ENCODE measurements at regions not wholly inside any gene's neighbourhood (a gene's known extent, or its start where the extent isn't known, plus 50 kb on each side); places are given as distances from the start of the nearest gene placed in this dataset.

DNA sequence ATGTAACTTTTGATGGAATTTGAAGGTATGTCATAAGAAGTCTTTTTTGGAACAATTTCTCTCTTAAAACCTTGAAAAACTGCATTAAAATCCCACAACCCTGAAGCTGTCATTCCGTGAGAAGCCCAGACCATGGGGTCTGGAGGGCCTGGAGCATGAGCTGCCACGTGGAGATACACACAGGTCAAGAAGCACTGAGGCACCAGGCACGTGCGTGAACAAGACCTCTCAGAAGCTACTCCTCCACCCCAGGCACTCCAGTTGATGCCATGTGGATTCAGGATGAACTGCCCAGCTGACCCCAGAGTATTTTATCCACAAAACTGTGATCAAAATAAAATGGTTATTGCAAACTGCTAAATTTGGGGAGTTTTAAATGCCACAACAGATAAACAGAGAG lies 227.5 kb upstream of the BRINP1 start:
- no peak for DNase-seq

- DNase-seq = no peak
Observed at GRCh38 chr9:119588874-119589744, 219.9 kb upstream of the BRINP1 start.

DNA sequence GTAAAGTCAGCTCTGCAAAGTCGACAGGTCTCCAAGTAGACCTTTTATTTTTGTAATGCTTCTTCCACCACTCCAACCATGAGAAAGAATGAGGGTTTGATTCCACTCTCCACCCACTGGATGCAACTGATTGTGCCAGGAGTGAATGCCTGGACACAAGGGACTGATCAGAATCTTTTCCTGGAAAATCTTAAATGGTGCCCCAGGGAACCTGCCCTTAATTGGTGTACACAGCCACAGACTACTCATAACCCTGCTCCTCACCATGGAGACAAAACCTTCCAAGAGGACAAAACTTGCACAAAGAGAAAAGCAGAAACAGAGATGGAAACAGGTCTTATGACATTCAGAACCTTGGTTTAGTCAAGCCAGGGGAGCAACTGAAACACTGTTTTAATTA lies 208.6 kb upstream of the BRINP1 start:
- DNase-seq = no peak

- DNase-seq = no peak
Observed at GRCh38 chr9:119559986-119560385, 190.8 kb upstream of the BRINP1 start.

GRCh38 chr9:119559056-119559455 lies 189.8 kb upstream of the BRINP1 start:
- DNase-seq = no peak

- DNase-seq = peak; percentile 61
Observed at GRCh38 chr9:119556129-119556875, 187.1 kb upstream of the BRINP1 start.

DNA sequence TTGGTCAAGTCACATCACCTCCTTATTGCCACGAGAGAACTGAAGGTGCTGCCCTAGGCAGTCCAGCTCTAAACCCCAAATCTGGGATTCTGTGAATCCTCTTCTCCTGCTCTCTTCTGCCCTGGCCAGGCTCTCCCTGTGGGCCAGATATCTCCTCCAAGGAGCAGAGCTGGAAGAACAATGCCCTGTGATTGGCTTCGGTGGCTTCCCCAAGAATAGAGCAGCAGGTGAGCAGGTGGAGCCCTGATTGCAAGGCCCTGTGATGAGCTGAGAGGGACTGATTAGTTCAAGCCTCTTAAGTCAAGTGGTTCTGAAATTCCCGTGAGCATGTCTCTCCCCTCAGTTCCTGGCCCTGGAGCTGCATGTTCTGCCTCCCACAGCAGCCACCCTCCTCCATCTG lies 175.3 kb upstream of the BRINP1 start:
- DNase-seq = no peak

GRCh38 chr9:119537138-119537537 lies 167.9 kb upstream of the BRINP1 start:
- DNase-seq = no peak

DNA sequence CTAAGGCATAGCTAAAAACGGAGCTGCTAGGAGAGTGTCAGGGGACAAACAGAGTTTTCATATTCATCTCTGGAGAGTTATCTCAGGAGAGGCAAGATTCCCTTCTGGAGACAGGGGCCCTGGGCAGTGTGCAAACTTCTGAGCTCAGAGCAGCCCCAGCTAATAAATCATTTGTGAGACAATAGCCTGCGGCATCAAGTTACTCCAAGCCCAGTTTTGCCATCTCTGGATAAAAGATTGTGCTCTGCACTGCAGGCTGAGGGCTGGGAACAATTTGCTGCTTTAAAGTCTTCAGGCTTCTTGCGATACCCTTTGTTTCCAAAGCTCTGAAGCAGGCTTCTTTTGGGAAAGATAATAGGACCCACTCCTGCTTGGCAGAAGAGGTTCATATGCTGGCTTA lies 164.3 kb upstream of the BRINP1 start:
- no peak for DNase-seq

- no peak for DNase-seq
Observed at GRCh38 chr9:119526698-119527097, 157.5 kb upstream of the BRINP1 start.

- no peak for DNase-seq
Observed at GRCh38 chr9:119523508-119523907, 154.3 kb upstream of the BRINP1 start.

DNA sequence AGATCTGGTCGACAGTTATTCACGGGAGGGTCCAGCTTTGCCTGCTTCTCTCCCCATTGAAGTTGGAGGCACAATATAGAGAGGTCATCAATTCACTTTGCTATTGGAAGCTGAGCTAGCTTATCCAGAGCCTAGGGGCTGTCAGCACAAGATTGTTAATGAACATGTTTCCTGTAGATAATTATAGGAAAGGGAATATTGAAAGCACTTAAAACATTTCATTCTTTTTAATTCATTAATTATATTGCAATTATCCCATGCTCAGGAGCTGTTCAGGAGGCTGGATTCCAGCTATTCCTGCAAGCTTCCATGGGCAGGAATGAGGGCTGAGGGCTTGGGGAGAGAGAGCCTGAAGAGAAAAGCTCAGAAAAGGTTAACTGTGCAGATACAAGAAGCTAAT lies 153.1 kb upstream of the BRINP1 start:
- DNase-seq = no peak

GRCh38 chr9:119509291-119509905 lies 140.2 kb upstream of the BRINP1 start:
- no peak for DNase-seq

- DNase-seq = no peak
Observed at GRCh38 chr9:119501374-119501773, 132.1 kb upstream of the BRINP1 start.

- no peak for DNase-seq
Observed at GRCh38 chr9:119500072-119500771, 131.0 kb upstream of the BRINP1 start.

DNA sequence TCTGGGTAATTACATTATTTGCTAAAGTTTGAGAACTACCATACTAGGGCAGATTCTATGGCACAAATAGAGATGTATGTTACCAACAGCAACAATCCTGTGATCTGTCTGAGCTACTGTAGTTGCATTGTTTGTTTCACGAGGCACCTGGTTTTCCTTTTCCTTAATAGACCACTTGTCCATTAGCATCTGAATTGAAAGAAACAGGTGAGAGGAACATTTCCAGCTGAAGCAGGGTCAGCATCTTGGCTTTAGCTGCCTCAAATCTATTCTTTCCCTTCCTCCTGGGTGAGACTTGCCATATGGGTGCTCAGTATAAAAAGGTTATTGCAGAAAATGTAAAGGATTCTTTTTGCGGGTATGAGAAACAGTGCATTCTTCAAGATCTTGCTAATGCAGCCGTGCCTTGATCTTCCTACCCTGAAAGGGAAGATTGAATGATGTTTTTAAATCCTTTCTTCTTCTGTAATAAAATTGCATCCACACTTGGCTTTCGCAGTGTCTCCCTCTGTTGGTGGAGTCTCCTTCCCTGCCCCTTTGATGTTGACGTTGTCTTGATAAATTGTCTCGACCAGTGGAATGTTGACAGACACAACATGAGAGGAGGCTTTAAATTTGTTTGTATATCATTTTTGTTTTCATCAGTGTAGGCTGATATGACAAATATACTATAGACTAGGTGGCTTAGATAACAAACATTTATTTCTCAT lies 118.0 kb upstream of the BRINP1 start:
- no peak for DNase-seq

DNA sequence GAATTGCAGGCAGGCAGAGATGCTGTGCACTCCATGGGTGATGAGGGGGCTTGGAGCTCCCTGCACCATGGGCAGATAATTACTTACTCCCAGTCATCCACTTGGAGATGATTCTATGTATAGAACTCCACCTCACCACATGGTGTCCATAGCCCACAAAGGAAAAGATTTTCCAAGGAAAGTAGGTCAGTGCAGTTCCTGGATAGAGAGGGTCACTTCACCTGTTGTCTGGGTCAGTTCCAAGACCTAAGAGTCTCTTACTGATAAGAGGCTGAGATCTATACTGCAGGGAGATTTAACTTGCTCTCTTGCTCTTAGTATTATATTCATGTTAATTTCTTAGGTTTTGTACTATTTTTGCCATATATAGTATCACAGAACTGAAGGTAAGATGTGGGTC lies 113.9 kb upstream of the BRINP1 start:
- DNase-seq = no peak

- DNase-seq = no peak
Observed at GRCh38 chr9:119477197-119477596, 108.0 kb upstream of the BRINP1 start.

DNA sequence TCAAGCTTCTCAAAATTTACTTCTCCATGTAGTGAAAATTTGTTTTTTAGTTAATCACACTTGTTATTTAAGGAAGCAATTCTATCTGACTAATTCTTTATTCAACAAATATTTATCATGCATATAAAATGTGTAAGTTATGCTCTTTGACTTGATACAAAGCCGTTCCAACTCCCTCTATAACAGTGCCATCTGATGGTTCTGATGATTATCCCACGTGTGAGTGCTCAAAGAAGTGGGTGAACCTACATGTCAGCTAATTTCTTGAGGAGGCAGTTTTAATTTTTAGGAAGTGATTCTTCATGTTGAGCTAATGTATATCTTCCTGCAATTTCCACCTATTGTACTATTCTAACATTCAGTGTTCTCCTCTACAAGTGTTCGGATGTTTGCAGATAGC lies 88.8 kb upstream of the BRINP1 start:
- no peak for DNase-seq

DNA sequence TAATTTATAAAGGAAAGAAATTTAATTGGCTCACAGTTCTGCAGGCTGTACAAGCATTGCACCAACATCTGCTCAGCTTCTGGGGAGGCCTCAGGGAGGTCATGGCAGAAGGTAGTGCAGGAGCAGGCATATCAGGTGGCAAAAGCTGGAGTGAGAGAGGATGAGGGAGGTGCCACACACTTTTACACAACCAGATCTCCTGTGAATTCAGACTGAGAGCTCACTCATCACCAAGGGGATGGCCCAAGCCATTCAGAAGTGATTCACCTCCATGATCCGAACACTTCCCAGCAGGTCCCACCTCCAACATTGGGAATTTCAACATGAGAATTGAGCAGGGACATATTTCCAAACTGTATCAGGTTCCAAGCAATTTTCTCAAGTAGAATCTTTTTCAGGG lies 84.7 kb upstream of the BRINP1 start:
- DNase-seq = no peak

GRCh38 chr9:119453490-119453911 lies 84.3 kb upstream of the BRINP1 start:
- no peak for DNase-seq

DNA sequence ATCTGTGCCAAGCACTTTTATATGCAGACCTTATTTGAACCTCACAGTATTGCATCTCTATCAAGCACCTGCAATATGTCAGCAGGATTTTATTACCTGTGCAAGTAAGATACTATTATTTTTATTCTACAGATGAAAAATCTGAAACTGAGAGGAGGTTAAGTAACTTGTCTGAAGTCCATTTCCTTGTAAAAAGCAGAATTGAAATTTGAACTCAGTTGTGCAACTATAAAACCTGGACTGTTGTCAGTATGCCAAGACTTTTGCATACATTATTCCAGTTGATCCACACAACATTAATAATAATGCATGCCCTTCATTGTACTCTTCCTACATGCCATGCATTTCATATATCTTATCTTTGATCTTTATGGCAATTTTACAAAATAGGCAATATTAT lies 82.2 kb upstream of the BRINP1 start:
- DNase-seq = no peak

GRCh38 chr9:119443179-119443578 lies 73.9 kb upstream of the BRINP1 start:
- no peak for DNase-seq
